ENCODE measurements at regions not wholly inside any gene's neighbourhood (a gene's known extent, or its start where the extent isn't known, plus 50 kb on each side); places are given as distances from the start of the nearest gene placed in this dataset.

DNA sequence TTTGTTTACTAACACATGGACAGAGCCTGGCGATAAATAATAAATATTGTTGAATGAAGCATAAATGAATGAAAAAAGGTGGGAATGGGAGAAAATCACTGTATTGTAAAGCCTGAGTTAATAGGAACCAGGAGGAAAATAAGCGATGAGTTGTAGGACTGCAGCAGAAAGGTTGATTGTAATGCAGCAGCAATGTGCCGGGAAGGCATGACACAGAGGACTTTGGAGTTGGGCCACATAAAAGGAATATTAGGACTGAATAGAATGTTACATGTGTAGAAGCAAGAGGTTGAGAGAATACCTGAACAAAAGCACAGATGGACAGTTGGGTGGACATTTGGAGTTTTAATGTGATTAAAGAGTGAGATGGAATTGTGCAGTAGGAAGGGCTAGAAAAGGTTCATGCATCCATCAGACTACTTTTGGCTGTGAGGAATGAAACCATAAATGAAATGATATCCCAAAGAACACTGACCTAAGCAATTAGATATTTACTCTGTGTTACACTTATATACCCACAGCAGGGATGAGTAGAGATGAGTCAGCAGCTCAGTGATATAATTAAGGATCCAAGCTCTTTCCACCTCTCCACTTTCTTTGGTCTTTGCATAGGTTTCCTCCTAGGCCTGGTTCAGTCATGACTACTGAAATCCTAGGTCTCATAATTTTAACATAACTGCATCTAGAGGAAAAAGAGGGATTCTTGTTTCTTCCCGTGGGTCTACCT, 55.4 kb downstream of the CCER1 start:
- TF ChIP-seq POLR2A (IDR thresholded peaks at IDR 0.05; ENCODE audit: low read depth, low read length): no peak
- no peak for TF ChIP-seq POLR2AphosphoS5 (IDR thresholded peaks at IDR 0.05; ENCODE audit: low read depth, low read length)
